ENCODE measurements at regions not wholly inside any gene's neighbourhood (a gene's known extent, or its start where the extent isn't known, plus 50 kb on each side); places are given as distances from the start of the nearest gene placed in this dataset.
"Not testable (repeated sequence)": the region's sequence is repeated elsewhere in the genome, so short reads cannot be mapped to it uniquely, and the experiment has no call there.

- TF ChIP-seq, protein P1, sequence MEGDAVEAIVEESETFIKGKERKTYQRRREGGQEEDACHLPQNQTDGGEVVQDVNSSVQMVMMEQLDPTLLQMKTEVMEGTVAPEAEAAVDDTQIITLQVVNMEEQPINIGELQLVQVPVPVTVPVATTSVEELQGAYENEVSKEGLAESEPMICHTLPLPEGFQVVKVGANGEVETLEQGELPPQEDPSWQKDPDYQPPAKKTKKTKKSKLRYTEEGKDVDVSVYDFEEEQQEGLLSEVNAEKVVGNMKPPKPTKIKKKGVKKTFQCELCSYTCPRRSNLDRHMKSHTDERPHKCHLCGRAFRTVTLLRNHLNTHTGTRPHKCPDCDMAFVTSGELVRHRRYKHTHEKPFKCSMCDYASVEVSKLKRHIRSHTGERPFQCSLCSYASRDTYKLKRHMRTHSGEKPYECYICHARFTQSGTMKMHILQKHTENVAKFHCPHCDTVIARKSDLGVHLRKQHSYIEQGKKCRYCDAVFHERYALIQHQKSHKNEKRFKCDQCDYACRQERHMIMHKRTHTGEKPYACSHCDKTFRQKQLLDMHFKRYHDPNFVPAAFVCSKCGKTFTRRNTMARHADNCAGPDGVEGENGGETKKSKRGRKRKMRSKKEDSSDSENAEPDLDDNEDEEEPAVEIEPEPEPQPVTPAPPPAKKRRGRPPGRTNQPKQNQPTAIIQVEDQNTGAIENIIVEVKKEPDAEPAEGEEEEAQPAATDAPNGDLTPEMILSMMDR (IDR thresholded peaks at IDR 0.05; ENCODE audit: unreplicated experiment), result no peak
Observed at GRCh38 chr7:57638666-57639065, 188.7 kb downstream of the ZNF716 start.

GRCh38 chr7:57641521-57642067 is 191.6 kb downstream of the ZNF716 start:
- no peak overlapping the region for H3K27ac Mint-ChIP-seq
- H3K4me3 Mint-ChIP-seq (ENCODE audit: low read depth), result no peak overlapping the region
- no peak for DNase-seq (ENCODE audit: low spot score, unreplicated experiment)
- no peaks in the 10 kb centered on the region for H3K27me3 Mint-ChIP-seq
- peaks cover 22% of the 10 kb centered on the region for H3K9me3 Mint-ChIP-seq (ENCODE audit: low read depth)
- no peaks in the 10 kb centered on the region for H3K4me1 Mint-ChIP-seq (ENCODE audit: low read depth)
- peaks cover 2% of the 10 kb centered on the region for H3K36me3 Mint-ChIP-seq (ENCODE audit: insufficient read depth)
- TF ChIP-seq, protein P1 (IDR thresholded peaks at IDR 0.05; ENCODE audit: unreplicated experiment), result no peak

More at GRCh38 chr7:57638666-57639065, 188.7 kb downstream of the ZNF716 start:
- Mint-ChIP-seq H3K27ac (no peak overlapping the region), H3K4me3 (ENCODE audit: low read depth) (no peak overlapping the region), H3K4me1 (ENCODE audit: low read depth) (no peaks in the 10 kb centered on the region), H3K9me3 (ENCODE audit: low read depth) (peaks cover 14% of the 10 kb centered on the region), H3K27me3 (no peaks in the 10 kb centered on the region), H3K36me3 (ENCODE audit: insufficient read depth) (no peaks in the 10 kb centered on the region)
- no peak for DNase-seq (ENCODE audit: low spot score, unreplicated experiment)

DNA sequence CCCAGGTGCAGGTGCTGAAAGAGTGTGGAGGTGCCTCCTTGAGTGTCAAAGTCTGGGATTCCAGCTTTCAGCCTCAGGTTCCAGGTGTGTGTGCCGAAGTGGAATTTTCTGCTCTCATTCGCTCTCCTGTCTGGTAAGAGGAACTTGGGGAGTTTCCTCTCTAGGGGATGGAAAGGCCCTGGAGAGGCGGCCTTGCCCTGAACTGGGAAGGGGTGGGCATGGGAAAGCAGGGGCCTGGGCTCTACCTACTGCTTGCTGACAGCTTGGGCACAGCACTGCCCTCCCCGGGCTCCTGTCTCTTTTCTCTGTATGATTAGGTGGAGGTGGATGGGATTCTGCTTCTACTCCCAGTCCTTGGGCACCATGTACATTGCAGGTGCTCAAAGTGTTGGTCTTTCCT is 192.8 kb downstream of the ZNF716 start:
- Mint-ChIP-seq H3K27ac (no peak overlapping the region), H3K9me3 (ENCODE audit: low read depth) (peaks cover 25% of the 10 kb centered on the region), H3K4me3 (ENCODE audit: low read depth) (no peak overlapping the region), H3K36me3 (ENCODE audit: insufficient read depth) (peaks cover 2% of the 10 kb centered on the region), H3K27me3 (no peaks in the 10 kb centered on the region), H3K4me1 (ENCODE audit: low read depth) (no peaks in the 10 kb centered on the region)
- TF ChIP-seq, protein P1 (IDR thresholded peaks at IDR 0.05; ENCODE audit: unreplicated experiment), result no peak
- DNase-seq (ENCODE audit: low spot score, unreplicated experiment), result no peak

DNA sequence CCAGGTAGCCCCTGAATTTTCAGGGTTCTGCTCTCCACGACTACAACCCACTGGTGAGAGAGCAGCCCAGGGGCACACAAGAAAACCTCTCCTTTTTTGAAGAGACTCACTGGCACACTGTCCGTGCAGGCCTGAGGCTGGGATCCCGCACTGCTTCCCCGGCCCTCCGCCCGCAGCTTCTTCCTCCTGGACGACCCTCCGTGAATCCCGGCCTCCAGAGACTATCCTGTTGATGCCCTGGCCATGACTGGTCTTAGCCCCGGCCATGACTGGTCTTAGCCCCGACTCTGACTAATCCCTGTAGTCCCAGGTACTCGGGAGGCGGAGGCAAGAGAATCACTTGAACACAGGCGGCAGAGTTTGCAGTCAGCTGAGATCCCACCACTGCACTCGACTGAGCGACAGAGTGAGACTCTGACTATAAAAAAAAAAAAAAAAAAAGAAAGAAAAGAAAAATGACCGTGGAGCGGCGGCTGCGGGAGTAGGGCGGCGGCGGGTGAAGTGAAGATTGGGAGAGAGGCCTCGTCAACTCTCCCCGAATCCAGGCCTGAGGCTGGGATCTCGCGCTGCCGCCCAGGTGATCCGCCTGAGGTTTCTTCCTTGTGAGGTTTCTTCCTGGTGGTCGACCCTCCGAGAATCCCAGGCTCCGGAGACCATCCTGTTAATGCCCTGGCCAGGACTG is 196.4 kb downstream of the ZNF716 start:
- H3K27me3 Mint-ChIP-seq, result no peaks in the 10 kb centered on the region
- DNase-seq (ENCODE audit: low spot score, unreplicated experiment), result no peak
- peaks cover 2% of the 10 kb centered on the region for H3K36me3 Mint-ChIP-seq (ENCODE audit: insufficient read depth)
- peaks cover 42% of the 10 kb centered on the region for H3K9me3 Mint-ChIP-seq (ENCODE audit: low read depth)
- no peak overlapping the region for H3K27ac Mint-ChIP-seq
- TF ChIP-seq, protein P1 (IDR thresholded peaks at IDR 0.05; ENCODE audit: unreplicated experiment), result no peak
- no peak overlapping the region for H3K4me3 Mint-ChIP-seq (ENCODE audit: low read depth)
- no peaks in the 10 kb centered on the region for H3K4me1 Mint-ChIP-seq (ENCODE audit: low read depth)

- TF ChIP-seq, protein P1 (IDR thresholded peaks at IDR 0.05; ENCODE audit: unreplicated experiment), result no peak
- Mint-ChIP-seq H3K27me3 (no peaks in the 10 kb centered on the region), H3K4me1 (ENCODE audit: low read depth) (no peaks in the 10 kb centered on the region), H3K9me3 (ENCODE audit: low read depth) (peaks cover 44% of the 10 kb centered on the region), H3K4me3 (ENCODE audit: low read depth) (no peak overlapping the region), H3K27ac (no peak overlapping the region), H3K36me3 (ENCODE audit: insufficient read depth) (peaks cover 2% of the 10 kb centered on the region)
- no peak for DNase-seq (ENCODE audit: low spot score, unreplicated experiment)
Observed at GRCh38 chr7:57646901-57647246, 196.9 kb downstream of the ZNF716 start.

GRCh38 chr7:57650401-57650800 is 200.4 kb downstream of the ZNF716 start:
- H3K4me1 Mint-ChIP-seq (ENCODE audit: low read depth); H3K4me3 Mint-ChIP-seq (ENCODE audit: low read depth); H3K36me3 Mint-ChIP-seq (ENCODE audit: insufficient read depth); H3K27ac Mint-ChIP-seq; H3K27me3 Mint-ChIP-seq; DNase-seq (ENCODE audit: low spot score, unreplicated experiment): not testable (repeated sequence)
- H3K9me3 Mint-ChIP-seq (ENCODE audit: low read depth), result peaks cover 52% of the 10 kb centered on the region

All from progenitor cell of endocrine pancreas (in vitro differentiated cells).